Stomach (tissue), 8 donors: ENCODE measurements at regions not wholly inside any gene's neighbourhood (a gene's known extent, or its start where the extent isn't known, plus 50 kb on each side); places are given as distances from the start of the nearest gene placed in this dataset.

ENCODE experiments used
- DNase-seq, 2 donors: peaks; one replicate each; pipeline versions ENCODE4 v3.0.0 to v3.0.0-alpha.2; 2013 to 2019
- H3K27ac ChIP-seq, 5 donors: fragments of 200-600 bp in 4 of 5; sonication (generic) in 4 of 5; one replicate each; pipeline ENCODE4 v1.5.1; 2013 to 2019; ENCODE audit warnings: mild to moderate bottlenecking in 1 of 5, moderate library complexity in 1 of 5
- H3K27me3 ChIP-seq, 3 donors: fragments of 200-600 bp; sonication (generic); one replicate each; pipeline ENCODE4 v1.5.1; 2017 to 2019; ENCODE audit warnings: mixed run types in 1 of 3
- H3K36me3 ChIP-seq, 4 donors: fragments of 200-600 bp; sonication (generic); 1 replicate in 3 of 4; 2 replicates in 1 of 4; pipeline ENCODE4 v1.5.1; 2016 to 2019
- H3K4me1 ChIP-seq, 4 donors: fragments of 200-600 bp; sonication (generic); one replicate each; pipeline ENCODE4 v1.5.1; 2016 to 2019
- H3K4me3 ChIP-seq, 4 donors: fragments of 200-600 bp; sonication (generic) in 3 of 4; one replicate each; pipeline ENCODE4 v1.5.1; 2016 to 2019; ENCODE audit warnings: mild to moderate bottlenecking in 1 of 4
- H3K9me3 ChIP-seq, 4 donors: fragments of 200-600 bp; sonication (generic); one replicate each; pipeline ENCODE4 v1.5.1; 2016 to 2019
- CTCF ChIP-seq, 7 experiments: fragments of 450-650 bp in 4 of 7; fragments of 200-600 bp in 3 of 7; sonication (generic) in 3 of 7; IDR thresholded peaks; one replicate each; pipeline ENCODE4 v1.5.1; 2016 to 2019; ENCODE audit warnings: antibody characterized with exemption in 7 of 7, control low read depth in 2 of 7, mild to moderate bottlenecking in 1 of 7
- EP300 ChIP-seq: sonication (generic); formaldehyde crosslinking; IDR thresholded peaks from one replicate; pipeline ENCODE4 v1.6.1; 2017; ENCODE audit warnings: antibody characterized with exemption
- POLR2A ChIP-seq, 4 donors: fragments of 450-650 bp; IDR thresholded peaks; one replicate each; pipeline ENCODE4 v1.6.1; 2016; ENCODE audit warnings: antibody characterized with exemption in 4 of 4, control low read depth in 2 of 4, mild to moderate bottlenecking in 1 of 4, moderate library complexity in 1 of 4
- POLR2AphosphoS5 ChIP-seq, 3 donors: sonication (generic); formaldehyde crosslinking; IDR thresholded peaks; one replicate each; pipeline ENCODE4 v1.6.1; 2016; ENCODE audit warnings: antibody characterized with exemption in 3 of 3
- WGBS, 5 donors: extraction: QIAGEN DNeasy Blood & Tissue Kit in 3 of 5; methylation state at CpG; one replicate each; pipeline versions ENCODE4 v1.1.5 to v1.1.7; 2013 to 2018; 5-methylcytosine and 5-hydroxymethylcytosine counted together
- intact Hi-C: fragments of 100-400 bp; cut with DNase I; formaldehyde crosslinking; loops from one replicate; pipeline ENCODE4 v1.15.1; 2023; ENCODE audit warnings: low total_unique reads
- donor health status: healthy with polysubstance abuse.
- donor health status: Bipolar disorder and iron deficiency.
- donor health status: healthy.

GRCh38 chr11:97902828-97903227 lies 1117.9 kb upstream of the CNTN5 start:
- H3K4me3 ChIP-seq, result no peak overlapping the region
- H3K9me3 ChIP-seq, result peaks cover 0 to 5% (median 0%) of the 10 kb centered on the region in 4 donors
- no peak overlapping the region for H3K27ac ChIP-seq
- WGBS, 5 donors, result 67 to 86% (median 80%) methylated on average over 1 of the region's 1 CpG
- H3K27me3 ChIP-seq, result no peaks in the 10 kb centered on the region
- TF ChIP-seq EP300 (no peak), POLR2AphosphoS5 (IDR thresholded peaks at IDR 0.05) (no peak), CTCF (IDR thresholded peaks at IDR 0.05) (no peak), POLR2A (IDR thresholded peaks at IDR 0.05) (no peak)
- no peaks in the 10 kb centered on the region for H3K36me3 ChIP-seq
- intact Hi-C loops, result no loop called here
- no peak for DNase-seq
- H3K4me1 ChIP-seq, result no peaks in the 10 kb centered on the region

GRCh38 chr11:97905101-97905500 lies 1115.6 kb upstream of the CNTN5 start:
- no peak overlapping the region for H3K4me3 ChIP-seq
- H3K27me3 ChIP-seq, result no peaks in the 10 kb centered on the region
- DNase-seq, result no peak
- H3K9me3 ChIP-seq, result no peaks in the 10 kb centered on the region
- no peaks in the 10 kb centered on the region for H3K4me1 ChIP-seq
- TF ChIP-seq EP300 (no peak), POLR2AphosphoS5 (IDR thresholded peaks at IDR 0.05) (no peak), POLR2A (IDR thresholded peaks at IDR 0.05) (no peak), CTCF (IDR thresholded peaks at IDR 0.05) (no peak)
- intact Hi-C loops, result no loop called here
- no peak overlapping the region for H3K27ac ChIP-seq
- H3K36me3 ChIP-seq, result no peaks in the 10 kb centered on the region

- Histone ChIP-seq H3K9me3 (no peaks in the 10 kb centered on the region), H3K36me3 (no peaks in the 10 kb centered on the region), H3K4me3 (no peak overlapping the region), H3K4me1 (no peaks in the 10 kb centered on the region), H3K27ac (no peak overlapping the region), H3K27me3 (no peaks in the 10 kb centered on the region)
- TF ChIP-seq POLR2AphosphoS5 (IDR thresholded peaks at IDR 0.05), result no peak
- no peak for TF ChIP-seq EP300
- no peak for TF ChIP-seq CTCF (IDR thresholded peaks at IDR 0.05)
- no peak for TF ChIP-seq POLR2A (IDR thresholded peaks at IDR 0.05)
- WGBS, 5 donors, result 86 to 94% (median 93%) methylated on average over 1 of the region's 1 CpG
- intact Hi-C loops, result no loop called here
- DNase-seq, result no peak
Measured at GRCh38 chr11:97905671-97906070, 1115.1 kb upstream of the CNTN5 start.

- Histone ChIP-seq H3K27me3 (no peaks in the 10 kb centered on the region), H3K4me1 (no peaks in the 10 kb centered on the region), H3K36me3 (no peaks in the 10 kb centered on the region), H3K9me3 (no peaks in the 10 kb centered on the region), H3K4me3 (no peak overlapping the region), H3K27ac (no peak overlapping the region)
- intact Hi-C loops, result no loop called here
- 84 to 89% (median 86%) methylated on average over 5 of the region's 5 CpGs for WGBS, 5 donors
- DNase-seq, result peak in 1 of 2 donors; percentile 1
- no peak for TF ChIP-seq EP300
- no peak for TF ChIP-seq CTCF (IDR thresholded peaks at IDR 0.05)
- TF ChIP-seq POLR2AphosphoS5 (IDR thresholded peaks at IDR 0.05), result no peak
- TF ChIP-seq POLR2A (IDR thresholded peaks at IDR 0.05), result no peak
Measured at GRCh38 chr11:97908354-97908753, 1112.4 kb upstream of the CNTN5 start.
